PC-3 (cell line): ENCODE measurements at regions not wholly inside any gene's neighbourhood (a gene's known extent, or its start where the extent isn't known, plus 50 kb on each side); places are given as distances from the start of the nearest gene placed in this dataset.

Experiments
- ATAC-seq: fragments of 200-7000 bp; cut with Tn5 transposase; 2 replicates; pipeline ENCODE4 v1.9.1; 2020; ENCODE audit warnings: mild to moderate bottlenecking, moderate library complexity
- BruUV-seq: library from RNA; stranded (reverse); fragments of 400-500 nt; replicated peaks from 2 replicates; lab custom pipeline; 2021; lab: Mats Ljungman, UMichigan
- CTCF ChIA-PET: fragments of 300-600 bp; sonication (Branson Sonifier 250); formaldehyde crosslinking; loops from one replicate; lab custom pipeline; 2022; ENCODE audit warnings: antibody characterized with exemption; lab: Charles Lee
- POLR2A ChIA-PET: fragments of 300-600 bp; sonication (Branson Sonifier 250); formaldehyde crosslinking; loops from one replicate; lab custom pipeline; 2022; ENCODE audit warnings: antibody characterized with exemption; ENCODE audit not compliant: unreplicated experiment; lab: Charles Lee
- DNase-seq: peaks from one replicate; pipeline ENCODE4 v3.0.0-alpha.2; 2015
- H2AFZ ChIP-seq: fragments of 300-600 bp; sonication (generic); 2 replicates; pipeline ENCODE4 v1.6.0; 2016; ENCODE audit warnings: antibody characterized with exemption, low read length
- H3F3A ChIP-seq: fragments of 300-600 bp; sonication (generic); one replicate; pipeline ENCODE4 v1.6.0; 2017; ENCODE audit warnings: antibody characterized with exemption, low read length, control low read depth, mild to moderate bottlenecking; ENCODE audit not compliant: unreplicated experiment
- H3K27ac ChIP-seq: fragments of 300-600 bp; sonication (generic); 2 replicates; pipeline ENCODE4 v1.5.1; 2016; ENCODE audit warnings: mild to moderate bottlenecking, low read length
- H3K27me3 ChIP-seq: fragments of 300-600 bp; sonication (generic); 2 replicates; pipeline ENCODE4 v1.6.1; 2016; ENCODE audit warnings: low read length, mixed read lengths
- H3K36me3 ChIP-seq: fragments of 300-600 bp; sonication (generic); 2 replicates; pipeline ENCODE4 v1.6.1; 2016; ENCODE audit warnings: low read depth, mixed run types, low read length, mixed read lengths
- H3K4me1 ChIP-seq: fragments of 300-600 bp; sonication (generic); 2 replicates; pipeline ENCODE4 v1.5.1; 2016; ENCODE audit warnings: low read length; ENCODE audit not compliant: insufficient read depth
- H3K4me2 ChIP-seq: fragments of 300-600 bp; sonication (generic); 2 replicates; pipeline ENCODE4 v1.6.0; 2016; ENCODE audit warnings: low read length
- H3K4me3 ChIP-seq: fragments of 300-600 bp; sonication (generic); 2 replicates; pipeline ENCODE4 v1.5.1; 2016; ENCODE audit warnings: mild to moderate bottlenecking, low read length, mixed read lengths
- H3K79me2 ChIP-seq: fragments of 300-600 bp; sonication (generic); 2 replicates; pipeline ENCODE4 v1.6.1; 2017; ENCODE audit warnings: low read length, mixed read lengths
- H3K9ac ChIP-seq: fragments of 300-600 bp; sonication (generic); 2 replicates; pipeline ENCODE4 v1.6.0; 2016; ENCODE audit warnings: mild to moderate bottlenecking, low read length
- H3K9me2 ChIP-seq: fragments of 300-600 bp; sonication (generic); replicated peaks from 2 replicates; pipeline ENCODE4 v1.6.1; 2016; ENCODE audit warnings: mixed run types, low read length, mixed read lengths
- H3K9me3 ChIP-seq: fragments of 300-600 bp; sonication (generic); 2 replicates; pipeline ENCODE4 v1.6.1; 2016; ENCODE audit warnings: low read length, mixed read lengths
- H4K20me1 ChIP-seq: fragments of 300-600 bp; sonication (generic); 2 replicates; pipeline ENCODE4 v1.6.1; 2016; ENCODE audit warnings: low read length, mixed read lengths
- EZH2 ChIP-seq: fragments of 300-600 bp; sonication (generic); IDR thresholded peaks from one replicate; pipeline ENCODE4 v1.6.1; 2017; ENCODE audit warnings: antibody characterized with exemption, mild to moderate bottlenecking, low read length; ENCODE audit not compliant: unreplicated experiment
- EZH2phosphoT487 ChIP-seq: fragments of 300-600 bp; sonication (generic); IDR thresholded peaks from 2 replicates; pipeline ENCODE4 v1.6.1; 2018; ENCODE audit warnings: mild to moderate bottlenecking, antibody characterized with exemption, low read length, borderline replicate concordance
- intact Hi-C: fragments of 100-400 bp; cut with micrococcal nuclease; formaldehyde crosslinking; loops from 2 replicates; pipeline ENCODE4 v1.9.0; 2023
- TF ChIP-seq, protein P1 (sequence below): fragments of 300-600 bp; sonication (generic); conservative IDR thresholded peaks from 2 replicates; pipeline ENCODE4 v1.5.1; 2017; ENCODE audit warnings: antibody characterized with exemption, low read depth, mild to moderate bottlenecking, low read length

DNA sequence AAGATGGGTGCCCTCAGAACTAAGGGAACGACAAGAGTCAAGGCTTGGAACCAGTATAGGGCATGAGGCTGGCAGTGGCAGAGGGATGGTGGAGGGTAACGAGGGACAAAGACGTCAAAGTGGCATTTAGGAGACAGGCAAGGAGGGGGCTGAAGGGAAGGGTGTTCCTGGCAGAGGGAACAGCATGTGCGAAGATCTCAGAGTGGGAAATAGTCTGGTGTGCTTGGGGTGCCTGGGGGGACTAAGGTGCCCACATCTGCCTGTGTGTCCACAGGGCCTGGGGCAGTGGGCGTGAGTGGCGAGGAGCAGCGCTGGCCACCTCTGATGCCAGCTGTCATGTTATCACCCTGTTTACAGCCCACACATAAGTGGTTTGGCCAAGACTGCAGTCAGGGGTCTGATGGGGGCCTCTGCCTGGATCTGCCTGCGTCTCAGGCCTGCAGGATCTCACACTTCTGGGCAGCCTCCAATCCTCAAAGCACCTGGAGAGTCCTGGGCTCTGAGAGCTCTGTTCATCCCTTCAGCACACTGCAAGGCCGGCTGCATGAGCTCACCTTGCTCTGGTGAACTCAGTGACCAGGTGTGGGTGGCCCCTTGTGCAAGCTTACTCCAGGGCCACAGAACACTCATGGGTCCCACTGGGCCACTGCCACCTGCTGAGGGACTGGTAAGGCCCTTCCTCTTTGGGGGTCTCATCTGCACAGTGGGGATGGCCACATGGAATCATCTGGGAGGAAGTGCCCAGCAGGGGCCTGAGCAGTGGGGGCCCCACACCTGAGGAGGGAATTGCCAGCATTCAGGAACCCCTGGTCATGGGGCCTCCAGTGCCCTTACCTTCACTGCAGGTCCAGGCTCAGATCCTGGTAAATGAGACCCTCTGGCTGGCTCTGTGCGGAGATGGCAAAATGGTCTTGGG is 89.7 kb upstream of the SHISAL1 start:
- no peak overlapping the region for H2AFZ ChIP-seq
- no peaks in the 10 kb centered on the region for H3K27me3 ChIP-seq
- H3K4me2 ChIP-seq = no peak overlapping the region
- no peaks in the 10 kb centered on the region for H3K4me1 ChIP-seq
- DNase-seq (no peak), ATAC-seq (no peak)
- no peaks in the 10 kb centered on the region for H3K9me3 ChIP-seq
- no peak overlapping the region for H3K27ac ChIP-seq
- H3K9me2 ChIP-seq = no peaks in the 10 kb centered on the region
- H3K79me2 ChIP-seq = no peaks in the 10 kb centered on the region
- CTCF ChIA-PET = no interaction called here
- no TSS peak for BruUV-seq
- TF ChIP-seq EZH2 (no peak), EZH2phosphoT487 (no peak)
- TF ChIP-seq, protein P1, sequence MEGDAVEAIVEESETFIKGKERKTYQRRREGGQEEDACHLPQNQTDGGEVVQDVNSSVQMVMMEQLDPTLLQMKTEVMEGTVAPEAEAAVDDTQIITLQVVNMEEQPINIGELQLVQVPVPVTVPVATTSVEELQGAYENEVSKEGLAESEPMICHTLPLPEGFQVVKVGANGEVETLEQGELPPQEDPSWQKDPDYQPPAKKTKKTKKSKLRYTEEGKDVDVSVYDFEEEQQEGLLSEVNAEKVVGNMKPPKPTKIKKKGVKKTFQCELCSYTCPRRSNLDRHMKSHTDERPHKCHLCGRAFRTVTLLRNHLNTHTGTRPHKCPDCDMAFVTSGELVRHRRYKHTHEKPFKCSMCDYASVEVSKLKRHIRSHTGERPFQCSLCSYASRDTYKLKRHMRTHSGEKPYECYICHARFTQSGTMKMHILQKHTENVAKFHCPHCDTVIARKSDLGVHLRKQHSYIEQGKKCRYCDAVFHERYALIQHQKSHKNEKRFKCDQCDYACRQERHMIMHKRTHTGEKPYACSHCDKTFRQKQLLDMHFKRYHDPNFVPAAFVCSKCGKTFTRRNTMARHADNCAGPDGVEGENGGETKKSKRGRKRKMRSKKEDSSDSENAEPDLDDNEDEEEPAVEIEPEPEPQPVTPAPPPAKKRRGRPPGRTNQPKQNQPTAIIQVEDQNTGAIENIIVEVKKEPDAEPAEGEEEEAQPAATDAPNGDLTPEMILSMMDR = no peak
- no peaks in the 10 kb centered on the region for H3F3A ChIP-seq
- no peak overlapping the region for H3K9ac ChIP-seq
- POLR2A ChIA-PET = no interaction called here
- no peak overlapping the region for H3K4me3 ChIP-seq
- no peaks in the 10 kb centered on the region for H3K36me3 ChIP-seq
- H4K20me1 ChIP-seq = no peaks in the 10 kb centered on the region
- intact Hi-C loops = no loop called here

DNA sequence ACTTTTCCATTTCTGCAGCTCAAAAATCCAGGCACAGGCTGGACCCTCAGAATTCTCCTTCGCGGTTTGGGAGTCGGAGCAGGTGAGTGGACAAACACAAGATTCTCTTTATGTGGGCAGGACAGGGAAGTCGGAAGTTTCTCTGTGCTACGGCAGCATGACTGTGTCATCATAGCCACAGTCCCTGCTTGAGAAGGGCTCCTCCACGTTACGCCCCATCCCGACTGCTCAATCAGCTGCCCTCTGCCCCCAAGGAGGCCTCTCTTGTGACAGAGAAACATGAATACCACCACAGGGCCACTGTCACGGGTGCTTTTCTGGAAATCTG is 89.0 kb upstream of the SHISAL1 start:
- TF ChIP-seq, protein P1 = no peak
- no peak for TF ChIP-seq EZH2
- no peak for TF ChIP-seq EZH2phosphoT487
- ChIA-PET CTCF (no interaction called here), POLR2A (no interaction called here)
- no peak for DNase-seq
- Histone ChIP-seq H3K9me2 (no peaks in the 10 kb centered on the region), H3K4me3 (no peak overlapping the region), H3K9me3 (no peaks in the 10 kb centered on the region), H3K4me1 (no peaks in the 10 kb centered on the region), H3K9ac (no peak overlapping the region), H4K20me1 (no peaks in the 10 kb centered on the region), H2AFZ (no peak overlapping the region), H3K27ac (no peak overlapping the region), H3K4me2 (no peak overlapping the region), H3K36me3 (no peaks in the 10 kb centered on the region), H3F3A (no peaks in the 10 kb centered on the region), H3K79me2 (no peaks in the 10 kb centered on the region), H3K27me3 (no peaks in the 10 kb centered on the region)
- intact Hi-C loops = no loop called here
- BruUV-seq = no TSS peak
- no peak for ATAC-seq

DNA sequence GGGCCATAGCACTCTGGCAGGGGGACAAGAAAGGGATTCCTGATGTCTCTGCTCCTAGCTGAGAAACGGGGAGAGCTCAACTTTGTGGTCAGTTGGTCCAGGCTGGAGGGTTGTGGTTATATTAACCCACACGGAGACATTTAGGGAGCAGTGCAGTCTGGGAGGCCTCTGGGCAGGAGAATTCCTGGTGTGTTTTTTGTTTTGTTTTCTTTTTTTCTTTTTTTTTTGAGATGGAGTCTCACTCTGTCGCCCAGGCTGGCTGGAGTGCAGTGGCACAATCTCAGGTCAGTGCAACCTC is 88.0 kb upstream of the SHISAL1 start:
- Histone ChIP-seq H3K4me3 (no peak overlapping the region), H4K20me1 (no peaks in the 10 kb centered on the region), H3K4me2 (no peak overlapping the region), H2AFZ (no peak overlapping the region), H3K36me3 (no peaks in the 10 kb centered on the region), H3K27me3 (no peaks in the 10 kb centered on the region), H3K79me2 (no peaks in the 10 kb centered on the region), H3K9me3 (no peaks in the 10 kb centered on the region), H3K9me2 (no peaks in the 10 kb centered on the region), H3F3A (no peaks in the 10 kb centered on the region), H3K9ac (no peak overlapping the region), H3K4me1 (no peaks in the 10 kb centered on the region), H3K27ac (no peak overlapping the region)
- no peak for DNase-seq
- TF ChIP-seq EZH2 = no peak
- TF ChIP-seq, protein P1 = no peak
- no peak for TF ChIP-seq EZH2phosphoT487
- CTCF ChIA-PET = no interaction called here
- no TSS peak for BruUV-seq
- POLR2A ChIA-PET = no interaction called here
- intact Hi-C loops = no loop called here
- ATAC-seq = no peak
